DOHH2 (cell line): ENCODE measurements at regions not wholly inside any gene's neighbourhood (a gene's known extent, or its start where the extent isn't known, plus 50 kb on each side); places are given as distances from the start of the nearest gene placed in this dataset.

Experiments used
- H3F3A ChIP-seq: fragments of 200-600 bp; sonication (generic), shearing (Covaris generic); 2 replicates; pipeline ENCODE4 v1.6.0; 2016; ENCODE audit warnings: antibody characterized with exemption, mild to moderate bottlenecking; ENCODE audit not compliant: control insufficient read depth, insufficient read depth
- H3K27ac ChIP-seq: fragments of 200-600 bp; sonication (generic); 2 replicates; pipeline ENCODE4 v1.5.1; 2014; ENCODE audit warnings: low read depth, mild to moderate bottlenecking, low read length, moderate library complexity
- H3K27me3 ChIP-seq: fragments of 200-600 bp; sonication (generic); 2 replicates; pipeline ENCODE4 v1.6.1; 2014; ENCODE audit warnings: mild to moderate bottlenecking, low read length, mixed read lengths; ENCODE audit not compliant: control insufficient read depth
- H3K36me3 ChIP-seq: fragments of 200-600 bp; sonication (generic); 2 replicates; pipeline ENCODE4 v1.6.1; 2014; ENCODE audit warnings: mild to moderate bottlenecking, low read length, moderate library complexity, mixed read lengths; ENCODE audit not compliant: control insufficient read depth
- H3K4me1 ChIP-seq: fragments of 200-600 bp; sonication (generic); 2 replicates; pipeline ENCODE4 v1.6.1; 2014; ENCODE audit warnings: mild to moderate bottlenecking, low read length, mixed read lengths; ENCODE audit not compliant: control insufficient read depth
- H3K4me2 ChIP-seq: fragments of 200-600 bp; sonication (generic); 2 replicates; pipeline ENCODE4 v1.6.0; 2014; ENCODE audit warnings: mild to moderate bottlenecking, low read length, moderate library complexity
- H3K4me3 ChIP-seq: fragments of 200-600 bp; sonication (generic); 2 replicates; pipeline ENCODE4 v1.5.1; 2014; ENCODE audit warnings: mild to moderate bottlenecking, low read length, mixed read lengths
- H3K79me2 ChIP-seq: fragments of 200-600 bp; sonication (generic); 2 replicates; pipeline ENCODE4 v1.6.1; 2014; ENCODE audit warnings: mild to moderate bottlenecking, low read length, mixed read lengths; ENCODE audit not compliant: control insufficient read depth
- H3K9me2 ChIP-seq: fragments of 200-600 bp; sonication (generic); replicated peaks from 2 replicates; pipeline ENCODE4 v1.6.1; 2014; ENCODE audit warnings: mild to moderate bottlenecking, low read length, mixed read lengths; ENCODE audit not compliant: control insufficient read depth
- H3K9me3 ChIP-seq: fragments of 200-600 bp; sonication (generic); 2 replicates; pipeline ENCODE4 v1.6.1; 2014; ENCODE audit warnings: antibody characterized with exemption, low read length, mixed read lengths; ENCODE audit not compliant: control insufficient read depth, insufficient read depth
- H4K20me1 ChIP-seq: fragments of 200-600 bp; sonication (generic); 2 replicates; pipeline ENCODE4 v1.6.0; 2014; ENCODE audit warnings: low read depth, mild to moderate bottlenecking, antibody characterized with exemption, low read length, moderate library complexity; ENCODE audit not compliant: control insufficient read depth, insufficient read depth
- CTCF ChIP-seq: fragments of 200-600 bp; sonication (generic); IDR thresholded peaks from one replicate; pipeline ENCODE4 v1.5.1; 2014; ENCODE audit warnings: antibody characterized with exemption, mild to moderate bottlenecking, low read depth, low read length; ENCODE audit not compliant: poor library complexity, severe bottlenecking
- EZH2phosphoT487 ChIP-seq: fragments of 200-600 bp; sonication (generic); IDR thresholded peaks from 2 replicates; pipeline ENCODE4 v1.6.1; 2017; ENCODE audit warnings: borderline replicate concordance, mild to moderate bottlenecking, antibody characterized with exemption, low read length, moderate library complexity, mixed read lengths

- Histone ChIP-seq H3K4me1 (no peaks in the 10 kb centered on the region), H3K79me2 (no peaks in the 10 kb centered on the region), H3K27me3 (no peaks in the 10 kb centered on the region), H3F3A (no peaks in the 10 kb centered on the region), H3K4me2 (no peak overlapping the region), H4K20me1 (no peaks in the 10 kb centered on the region), H3K9me3 (no peaks in the 10 kb centered on the region), H3K27ac (no peak overlapping the region), H3K9me2 (no peaks in the 10 kb centered on the region), H3K36me3 (no peaks in the 10 kb centered on the region), H3K4me3 (no peak overlapping the region)
- TF ChIP-seq EZH2phosphoT487 (no peak), CTCF (no peak)
Observed at GRCh38 chr1:90802622-90803021, 85.5 kb upstream of the BARHL2 start.

GRCh38 chr1:90800012-90800717, 83.1 kb upstream of the BARHL2 start:
- Histone ChIP-seq H3K4me3 (no peak overlapping the region), H3K27ac (no peak overlapping the region), H4K20me1 (no peaks in the 10 kb centered on the region), H3K9me2 (no peaks in the 10 kb centered on the region), H3K27me3 (no peaks in the 10 kb centered on the region), H3K79me2 (no peaks in the 10 kb centered on the region), H3K4me2 (no peak overlapping the region), H3F3A (no peaks in the 10 kb centered on the region), H3K36me3 (no peaks in the 10 kb centered on the region), H3K4me1 (no peaks in the 10 kb centered on the region), H3K9me3 (no peaks in the 10 kb centered on the region)
- no peak for TF ChIP-seq CTCF
- no peak for TF ChIP-seq EZH2phosphoT487

- TF ChIP-seq CTCF (no peak), EZH2phosphoT487 (no peak)
- no peaks in the 10 kb centered on the region for H3K79me2 ChIP-seq
- no peaks in the 10 kb centered on the region for H3F3A ChIP-seq
- no peaks in the 10 kb centered on the region for H3K36me3 ChIP-seq
- H3K4me2 ChIP-seq: no peak overlapping the region
- no peaks in the 10 kb centered on the region for H4K20me1 ChIP-seq
- no peaks in the 10 kb centered on the region for H3K27me3 ChIP-seq
- no peaks in the 10 kb centered on the region for H3K9me3 ChIP-seq
- no peak overlapping the region for H3K4me3 ChIP-seq
- no peaks in the 10 kb centered on the region for H3K9me2 ChIP-seq
- H3K4me1 ChIP-seq: no peaks in the 10 kb centered on the region
- H3K27ac ChIP-seq: no peak overlapping the region
Observed at GRCh38 chr1:90799326-90799725, 82.2 kb upstream of the BARHL2 start.
